ENCODE measurements at regions not wholly inside any gene's neighbourhood (a gene's known extent, or its start where the extent isn't known, plus 50 kb on each side); places are given as distances from the start of the nearest gene placed in this dataset.

DNA sequence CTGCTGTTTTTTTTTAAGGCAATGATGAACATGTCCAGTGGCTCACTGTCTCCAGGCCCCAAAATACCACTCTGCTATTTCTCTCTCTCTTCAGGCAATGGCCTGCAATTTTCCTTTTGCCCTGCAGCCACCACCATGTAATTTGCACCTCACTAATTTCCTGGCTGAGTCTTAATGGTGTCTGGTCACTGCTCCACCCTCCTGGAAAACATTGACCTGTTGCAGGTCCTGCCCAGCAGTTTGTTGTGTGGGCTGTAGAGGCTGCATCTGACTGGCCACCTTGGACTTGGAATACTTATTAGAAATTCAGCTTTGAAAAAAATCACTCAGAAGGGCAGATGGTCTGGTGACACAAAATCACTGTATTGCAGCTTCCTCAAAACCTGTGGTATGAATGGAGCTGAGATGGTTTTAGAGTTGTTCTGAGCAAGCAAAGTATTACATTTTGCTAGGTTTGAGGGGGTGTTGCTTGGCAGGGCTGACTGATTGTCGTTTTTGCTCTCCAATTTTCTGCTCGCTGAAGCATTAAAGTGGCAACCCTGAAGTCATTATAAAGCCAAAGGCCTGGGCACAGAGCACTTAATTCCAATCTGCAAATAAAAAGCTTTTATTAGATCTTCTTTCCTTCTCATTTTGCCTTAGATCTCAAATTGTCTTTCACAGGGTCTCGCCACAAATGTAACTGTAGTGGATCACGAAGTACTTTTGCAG lies 134.8 kb downstream of the TMEM174 start:
- no peak for TF ChIP-seq ARNT (IDR thresholded peaks at IDR 0.05)
- TF ChIP-seq FOXK2 (IDR thresholded peaks at IDR 0.05) = no peak
- no peak for TF ChIP-seq HDGF (IDR thresholded peaks at IDR 0.05; ENCODE audit: borderline replicate concordance)
- no peak for TF ChIP-seq TARDBP (IDR thresholded peaks at IDR 0.05)
- TF ChIP-seq L3MBTL2 (conservative IDR thresholded peaks at IDR 0.05) = no peak
- TF ChIP-seq LEF1 (IDR thresholded peaks at IDR 0.05; ENCODE audit: borderline replicate concordance) = no peak
- TF ChIP-seq FOXM1 (IDR thresholded peaks at IDR 0.05; ENCODE audit: borderline replicate concordance) = no peak
- no peak for TF ChIP-seq BHLHE40 (IDR thresholded peaks at IDR 0.05; ENCODE audit: borderline replicate concordance)
- no peak for TF ChIP-seq ELF4 (IDR thresholded peaks at IDR 0.05)
- TF ChIP-seq SP1 (IDR thresholded peaks at IDR 0.05) = no peak
- TF ChIP-seq, protein P1, sequence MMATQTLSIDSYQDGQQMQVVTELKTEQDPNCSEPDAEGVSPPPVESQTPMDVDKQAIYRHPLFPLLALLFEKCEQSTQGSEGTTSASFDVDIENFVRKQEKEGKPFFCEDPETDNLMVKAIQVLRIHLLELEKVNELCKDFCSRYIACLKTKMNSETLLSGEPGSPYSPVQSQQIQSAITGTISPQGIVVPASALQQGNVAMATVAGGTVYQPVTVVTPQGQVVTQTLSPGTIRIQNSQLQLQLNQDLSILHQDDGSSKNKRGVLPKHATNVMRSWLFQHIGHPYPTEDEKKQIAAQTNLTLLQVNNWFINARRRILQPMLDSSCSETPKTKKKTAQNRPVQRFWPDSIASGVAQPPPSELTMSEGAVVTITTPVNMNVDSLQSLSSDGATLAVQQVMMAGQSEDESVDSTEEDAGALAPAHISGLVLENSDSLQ (IDR thresholded peaks at IDR 0.05) = no peak
- TF ChIP-seq CTBP1 (IDR thresholded peaks at IDR 0.05; ENCODE audit: borderline replicate concordance) = no peak
- TF ChIP-seq FOXA1 (IDR thresholded peaks at IDR 0.05) = no peak
- TF ChIP-seq SUZ12 (IDR thresholded peaks at IDR 0.05) = no peak
- no peak for TF ChIP-seq ZNF384 (IDR thresholded peaks at IDR 0.05)
- no peak for TF ChIP-seq NFRKB (IDR thresholded peaks at IDR 0.05)
- ChIA-PET CTCF (interaction anchor here (0.6 kb wide), 1 partner anchor 69 kb away, joined by 5 read pairs; no protein-coding TSS in a partner anchor), POLR2A (interaction anchor here (0.9 kb wide), 1 partner anchor 988 kb away, joined by 3 read pairs; the partner anchor contains the start of genes MRPS27 and PTCD2)
- DNase-seq (ENCODE audit: extremely low spot score) = no peak

DNA sequence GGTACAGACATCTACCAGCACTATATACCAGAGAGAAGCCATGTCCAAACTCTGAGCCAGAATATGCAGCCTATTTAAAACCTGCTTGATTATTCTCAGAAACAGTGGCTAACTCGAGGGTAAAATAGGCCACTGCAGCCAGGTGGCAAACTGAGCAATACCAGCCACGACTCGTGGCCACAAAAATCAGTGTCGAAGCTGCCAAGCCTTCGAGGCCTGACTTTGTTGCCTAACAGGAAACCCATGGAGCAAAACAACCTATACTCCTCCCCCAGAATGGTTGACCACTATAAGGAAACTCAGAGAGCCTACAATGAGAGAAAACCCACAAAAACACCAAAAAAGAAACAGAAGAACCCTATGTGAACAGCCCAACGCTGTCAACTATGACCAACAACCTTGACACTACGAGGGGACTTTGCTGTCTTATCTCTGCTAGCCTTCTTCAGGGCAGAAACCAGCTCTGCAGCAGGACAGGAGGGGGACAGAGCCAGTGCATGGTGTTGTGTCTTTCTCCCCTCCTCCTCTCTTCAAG lies 133.8 kb downstream of the TMEM174 start:
- POLR2A ChIA-PET = interaction anchor here (0.9 kb wide), 1 partner anchor 987 kb away, joined by 3 read pairs; the partner anchor contains the start of genes MRPS27 and PTCD2
- DNase-seq (ENCODE audit: extremely low spot score) = no peak
- no peak for TF ChIP-seq L3MBTL2 (conservative IDR thresholded peaks at IDR 0.05)
- TF ChIP-seq HDGF (IDR thresholded peaks at IDR 0.05; ENCODE audit: borderline replicate concordance) = no peak
- no peak for TF ChIP-seq TARDBP (IDR thresholded peaks at IDR 0.05)
- TF ChIP-seq ZNF384 (IDR thresholded peaks at IDR 0.05) = no peak
- TF ChIP-seq BHLHE40 (IDR thresholded peaks at IDR 0.05; ENCODE audit: borderline replicate concordance) = no peak
- no peak for TF ChIP-seq SUZ12 (IDR thresholded peaks at IDR 0.05)
- TF ChIP-seq FOXA1 (IDR thresholded peaks at IDR 0.05) = no peak
- TF ChIP-seq, protein P1 (IDR thresholded peaks at IDR 0.05) = no peak
- TF ChIP-seq CTBP1 (IDR thresholded peaks at IDR 0.05; ENCODE audit: borderline replicate concordance) = no peak
- TF ChIP-seq ELF4 (IDR thresholded peaks at IDR 0.05) = no peak
- TF ChIP-seq ARNT (IDR thresholded peaks at IDR 0.05) = no peak
- TF ChIP-seq SP1 (IDR thresholded peaks at IDR 0.05) = no peak
- no peak for TF ChIP-seq FOXM1 (IDR thresholded peaks at IDR 0.05; ENCODE audit: borderline replicate concordance)
- no peak for TF ChIP-seq FOXK2 (IDR thresholded peaks at IDR 0.05)
- no peak for TF ChIP-seq NFRKB (IDR thresholded peaks at IDR 0.05)
- CTCF ChIA-PET = no interaction called here

DNA sequence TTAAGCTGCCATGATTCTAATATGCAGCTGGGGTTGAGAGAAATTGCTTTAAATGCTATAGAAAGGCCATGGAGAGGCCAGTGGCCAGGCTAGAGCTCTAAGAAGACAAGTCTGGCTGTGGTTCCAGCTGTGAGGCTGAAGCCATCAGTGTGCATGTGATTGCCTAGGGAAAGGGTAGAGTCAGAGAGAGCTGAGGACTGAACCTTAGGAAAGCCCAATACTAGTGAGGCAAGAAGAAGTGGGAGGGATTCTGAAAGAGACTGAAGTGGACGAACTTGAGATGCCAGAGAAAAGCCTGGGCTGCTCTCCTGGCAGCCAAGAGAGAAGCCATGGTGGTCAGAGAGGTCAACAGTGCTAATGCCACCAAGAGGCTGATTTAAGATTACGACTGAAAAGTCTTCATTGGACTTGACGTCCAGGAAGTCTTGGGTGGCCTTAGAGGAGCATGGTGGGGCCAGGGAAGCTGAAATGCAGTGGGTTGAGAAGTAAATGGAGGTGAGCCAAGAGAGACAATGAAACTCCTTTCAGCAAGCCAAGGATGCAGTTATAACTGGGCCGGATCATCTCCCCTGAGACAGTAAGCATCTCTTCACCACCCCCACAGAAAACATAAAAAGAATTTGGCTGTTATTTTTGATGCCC lies 133.2 kb downstream of the TMEM174 start:
- no peak for DNase-seq (ENCODE audit: extremely low spot score)
- TF ChIP-seq HDGF (IDR thresholded peaks at IDR 0.05; ENCODE audit: borderline replicate concordance) = no peak
- no peak for TF ChIP-seq CTBP1 (IDR thresholded peaks at IDR 0.05; ENCODE audit: borderline replicate concordance)
- no peak for TF ChIP-seq FOXA1 (IDR thresholded peaks at IDR 0.05)
- no peak for TF ChIP-seq ZNF384 (IDR thresholded peaks at IDR 0.05)
- no peak for TF ChIP-seq SP1 (IDR thresholded peaks at IDR 0.05)
- TF ChIP-seq L3MBTL2 (conservative IDR thresholded peaks at IDR 0.05) = no peak
- TF ChIP-seq NFRKB (IDR thresholded peaks at IDR 0.05) = no peak
- no peak for TF ChIP-seq SUZ12 (IDR thresholded peaks at IDR 0.05)
- no peak for TF ChIP-seq TARDBP (IDR thresholded peaks at IDR 0.05)
- no peak for TF ChIP-seq ARNT (IDR thresholded peaks at IDR 0.05)
- no peak for TF ChIP-seq LEF1 (IDR thresholded peaks at IDR 0.05; ENCODE audit: borderline replicate concordance)
- TF ChIP-seq, protein P1 (IDR thresholded peaks at IDR 0.05) = no peak
- no peak for TF ChIP-seq BHLHE40 (IDR thresholded peaks at IDR 0.05; ENCODE audit: borderline replicate concordance)
- ChIA-PET POLR2A (no interaction called here), CTCF (interaction anchor here (1.7 kb wide), 1 partner anchor 80 kb away, joined by 3 read pairs; no protein-coding TSS in a partner anchor)

DNA sequence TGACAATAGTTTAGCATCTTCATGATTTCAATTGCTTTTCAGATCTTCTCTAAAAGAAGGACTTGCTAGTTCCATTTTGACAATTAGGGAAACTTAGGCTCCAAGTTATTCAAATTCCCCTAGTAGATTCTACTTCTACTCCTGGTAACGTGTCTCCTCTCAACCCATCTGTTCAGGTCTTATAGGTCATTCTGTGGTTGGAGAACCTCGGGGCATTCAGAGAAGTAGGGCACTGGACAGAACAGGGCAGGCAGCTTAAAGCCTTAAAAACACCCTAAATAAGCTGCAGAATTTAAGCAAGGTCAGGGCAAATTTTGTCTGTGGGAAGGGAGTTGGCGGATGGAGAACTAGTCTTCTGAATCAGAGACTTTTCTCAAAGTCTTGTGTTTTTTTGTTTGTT lies 132.4 kb downstream of the TMEM174 start:
- no peak for TF ChIP-seq SUZ12 (IDR thresholded peaks at IDR 0.05)
- TF ChIP-seq ELF4 (IDR thresholded peaks at IDR 0.05) = no peak
- TF ChIP-seq NFRKB (IDR thresholded peaks at IDR 0.05) = no peak
- no peak for TF ChIP-seq TARDBP (IDR thresholded peaks at IDR 0.05)
- no peak for TF ChIP-seq BHLHE40 (IDR thresholded peaks at IDR 0.05; ENCODE audit: borderline replicate concordance)
- no peak for TF ChIP-seq FOXK2 (IDR thresholded peaks at IDR 0.05)
- TF ChIP-seq L3MBTL2 (conservative IDR thresholded peaks at IDR 0.05) = no peak
- no peak for TF ChIP-seq FOXM1 (IDR thresholded peaks at IDR 0.05; ENCODE audit: borderline replicate concordance)
- TF ChIP-seq FOXA1 (IDR thresholded peaks at IDR 0.05) = no peak
- TF ChIP-seq CTBP1 (IDR thresholded peaks at IDR 0.05; ENCODE audit: borderline replicate concordance) = no peak
- no peak for DNase-seq (ENCODE audit: extremely low spot score)
- ChIA-PET POLR2A (no interaction called here), CTCF (interaction anchor here (0.6 to 1.7 kb wide), 2 partner anchors 81 to 209 kb away, joined by 3 to 4 read pairs; no protein-coding TSS in a partner anchor)

- ChIA-PET POLR2A (interaction anchor here (1.1 kb wide), 1 partner anchor 144 kb away, joined by 3 read pairs; the partner anchor contains the start of gene FOXD1), CTCF (interaction anchor here (0.6 to 1.7 kb wide), 3 partner anchors 82 to 210 kb away, joined by 3 to 4 read pairs (median 3); no protein-coding TSS in a partner anchor)
- no peak for TF ChIP-seq NFRKB (IDR thresholded peaks at IDR 0.05)
- no peak for TF ChIP-seq ZNF384 (IDR thresholded peaks at IDR 0.05)
- no peak for TF ChIP-seq HDGF (IDR thresholded peaks at IDR 0.05; ENCODE audit: borderline replicate concordance)
- no peak for TF ChIP-seq SP1 (IDR thresholded peaks at IDR 0.05)
- no peak for TF ChIP-seq ELF4 (IDR thresholded peaks at IDR 0.05)
- no peak for TF ChIP-seq ARNT (IDR thresholded peaks at IDR 0.05)
- no peak for TF ChIP-seq CTBP1 (IDR thresholded peaks at IDR 0.05; ENCODE audit: borderline replicate concordance)
- no peak for TF ChIP-seq FOXK2 (IDR thresholded peaks at IDR 0.05)
- no peak for TF ChIP-seq SUZ12 (IDR thresholded peaks at IDR 0.05)
- TF ChIP-seq, protein P1 (IDR thresholded peaks at IDR 0.05) = no peak
- no peak for TF ChIP-seq BHLHE40 (IDR thresholded peaks at IDR 0.05; ENCODE audit: borderline replicate concordance)
- TF ChIP-seq L3MBTL2 (conservative IDR thresholded peaks at IDR 0.05) = no peak
- no peak for TF ChIP-seq FOXA1 (IDR thresholded peaks at IDR 0.05)
- TF ChIP-seq TARDBP (IDR thresholded peaks at IDR 0.05) = no peak
- TF ChIP-seq FOXM1 (IDR thresholded peaks at IDR 0.05; ENCODE audit: borderline replicate concordance) = no peak
- no peak for TF ChIP-seq LEF1 (IDR thresholded peaks at IDR 0.05; ENCODE audit: borderline replicate concordance)
- no peak for DNase-seq (ENCODE audit: extremely low spot score)
Observed at GRCh38 chr5:73304381-73304780, 131.4 kb downstream of the TMEM174 start.

All from HEK293T (cell line).